Keratinocyte (primary cell): ENCODE measurements at regions not wholly inside any gene's neighbourhood (a gene's known extent, or its start where the extent isn't known, plus 50 kb on each side); places are given as distances from the start of the nearest gene placed in this dataset.

Experiments
- DNase-seq: peaks from one replicate; pipeline ENCODE4 v3.0.0-alpha.2; 2011; ENCODE audit warnings: low read depth, missing footprints, low spot score
- FAIRE-seq: peaks from 2 replicates; lab custom pipeline; 2011; peaks lifted over from hg19 to GRCh38; lab: Jason Lieb, UNC
- H2AFZ ChIP-seq: 2 replicates; pipeline ENCODE4 v1.6.0; 2012; ENCODE audit warnings: low read length, control low read depth, inconsistent platforms; ENCODE audit not compliant: control insufficient read depth
- H3K27ac ChIP-seq: 2 replicates; pipeline ENCODE4 v1.5.1; 2011; ENCODE audit warnings: low read length; ENCODE audit not compliant: control insufficient read depth, insufficient read depth
- H3K27me3 ChIP-seq: 3 replicates; pipeline ENCODE4 v1.6.0; 2011; ENCODE audit warnings: low read length; ENCODE audit not compliant: control insufficient read depth, insufficient read depth; ENCODE audit errors: extremely low read depth
- H3K36me3 ChIP-seq, 2 experiments: 2 replicates in 1 of 2; 3 replicates in 1 of 2; pipeline ENCODE4 v1.5.1; 2011; ENCODE audit warnings: low read length in 2 of 2, mild to moderate bottlenecking in 1 of 2; ENCODE audit not compliant: control insufficient read depth in 2 of 2, insufficient read depth in 2 of 2; ENCODE audit errors: extremely low read depth in 1 of 2
- H3K4me1 ChIP-seq: 3 replicates; pipeline ENCODE4 v1.5.1; 2011; ENCODE audit warnings: low read length; ENCODE audit not compliant: control insufficient read depth, insufficient read depth; ENCODE audit errors: extremely low read depth
- H3K4me2 ChIP-seq: 3 replicates; pipeline ENCODE4 v1.6.0; 2011; ENCODE audit warnings: low read depth, low read length; ENCODE audit not compliant: control insufficient read depth, insufficient read depth; ENCODE audit errors: extremely low read depth
- H3K4me3 ChIP-seq, 3 experiments: fragments of 200-600 bp in 1 of 3; sonication (generic) in 1 of 3; 2 replicates in 2 of 3; 3 replicates in 1 of 3; pipeline ENCODE4 v1.5.1; 2011 to 2016; ENCODE audit warnings: low read length in 3 of 3, mild to moderate bottlenecking in 3 of 3, control low read depth in 2 of 3, inconsistent platforms in 1 of 3, low read depth in 1 of 3, mixed read lengths in 1 of 3, mixed run types in 1 of 3, moderate library complexity in 1 of 3; ENCODE audit not compliant: control insufficient read depth in 2 of 3, insufficient read depth in 2 of 3; ENCODE audit errors: extremely low read depth in 1 of 3
- H3K79me2 ChIP-seq: 2 replicates; pipeline ENCODE4 v1.6.0; 2012; ENCODE audit warnings: low read length; ENCODE audit not compliant: control insufficient read depth, insufficient read depth
- H3K9ac ChIP-seq: 3 replicates; pipeline ENCODE4 v1.6.0; 2011; ENCODE audit warnings: low read length; ENCODE audit not compliant: control insufficient read depth, insufficient read depth; ENCODE audit errors: extremely low read depth
- H3K9me1 ChIP-seq: 3 replicates; pipeline ENCODE4 v1.6.0; 2011; ENCODE audit warnings: low read length; ENCODE audit not compliant: control insufficient read depth, insufficient read depth; ENCODE audit errors: extremely low read depth
- H3K9me3 ChIP-seq: 2 replicates; pipeline ENCODE4 v1.5.1; 2012; ENCODE audit warnings: low read depth, low read length; ENCODE audit not compliant: control insufficient read depth
- H4K20me1 ChIP-seq: 3 replicates; pipeline ENCODE4 v1.6.0; 2011; ENCODE audit warnings: low read length; ENCODE audit not compliant: control insufficient read depth, insufficient read depth; ENCODE audit errors: extremely low read depth
- CTCF ChIP-seq, 3 experiments: IDR thresholded peaks in 1 of 3; conservative IDR thresholded peaks in 1 of 3; optimal IDR thresholded peaks in 1 of 3; 2 replicates in 2 of 3; 3 replicates in 1 of 3; pipeline versions ENCODE3 to v1.5.1; 2011; ENCODE audit warnings: low read length in 3 of 3, mild to moderate bottlenecking in 3 of 3, moderate library complexity in 2 of 3, control low read depth in 1 of 3, inconsistent platforms in 1 of 3; ENCODE audit not compliant: insufficient read depth in 2 of 3; ENCODE audit errors: extremely low read depth in 1 of 3
- EZH2 ChIP-seq: IDR thresholded peaks from one replicate; pipeline ENCODE4 v1.6.1; 2012; ENCODE audit warnings: inconsistent platforms, mild to moderate bottlenecking, low read length, moderate library complexity
- dilution Hi-C: fragments of 300-500 bp; cut with MboI; formaldehyde crosslinking; loops from one replicate; pipeline ENCODE4 v1.7.0; 2020; ENCODE audit warnings: low sequenced_read_pairs; ENCODE audit not compliant: extremely low pct_ligation_motif_present

GRCh38 chr20:11030351-11030750, 356.6 kb upstream of the JAG1 start:
- Histone ChIP-seq H3K9me1 (no peaks in the 10 kb centered on the region), H3K27ac (no peak overlapping the region)

GRCh38 chr20:11031300-11031699, 357.5 kb upstream of the JAG1 start:
- H4K20me1 ChIP-seq = no peaks in the 10 kb centered on the region
- FAIRE-seq (no peak), DNase-seq (no peak)
- H3K9me1 ChIP-seq = no peaks in the 10 kb centered on the region
- H3K9ac ChIP-seq = no peak overlapping the region
- H3K27ac ChIP-seq = no peak overlapping the region
- dilution Hi-C loops = no loop called here
- no peaks in the 10 kb centered on the region for H3K9me3 ChIP-seq
- H3K4me2 ChIP-seq = no peak overlapping the region
- no peak overlapping the region for H2AFZ ChIP-seq
- H3K4me1 ChIP-seq = no peaks in the 10 kb centered on the region
- TF ChIP-seq EZH2 (no peak), CTCF (optimal IDR thresholded peaks at IDR 0.05 in 1 of 3, IDR thresholded peaks at IDR 0.05 in 1 of 3, conservative IDR thresholded peaks at IDR 0.05 in 1 of 3; ENCODE audit: extremely low read depth in 1 of 3, insufficient read depth in 2 of 3, low read length in 3 of 3) (no peak)
- H3K27me3 ChIP-seq = no peaks in the 10 kb centered on the region
- no peaks in the 10 kb centered on the region for H3K79me2 ChIP-seq
- H3K36me3 ChIP-seq = no peaks in the 10 kb centered on the region
- H3K4me3 ChIP-seq = no peak overlapping the region

More at GRCh38 chr20:11030351-11030750, 356.6 kb upstream of the JAG1 start:
- H3K9ac ChIP-seq = no peak overlapping the region
- H3K4me3 ChIP-seq = no peak overlapping the region
- H3K79me2 ChIP-seq = no peaks in the 10 kb centered on the region
- H2AFZ ChIP-seq = no peak overlapping the region
- H3K9me3 ChIP-seq = no peaks in the 10 kb centered on the region
- DNase-seq (no peak), FAIRE-seq (no peak)
- dilution Hi-C loops = no loop called here
- TF ChIP-seq EZH2 = no peak
- no peak for TF ChIP-seq CTCF (optimal IDR thresholded peaks at IDR 0.05 in 1 of 3, IDR thresholded peaks at IDR 0.05 in 1 of 3, conservative IDR thresholded peaks at IDR 0.05 in 1 of 3; ENCODE audit: extremely low read depth in 1 of 3, insufficient read depth in 2 of 3, low read length in 3 of 3)
- H3K36me3 ChIP-seq = no peaks in the 10 kb centered on the region
- no peaks in the 10 kb centered on the region for H3K4me1 ChIP-seq
- H3K4me2 ChIP-seq = no peak overlapping the region
- H4K20me1 ChIP-seq = no peaks in the 10 kb centered on the region
- no peaks in the 10 kb centered on the region for H3K27me3 ChIP-seq
